ENCODE measurements at regions not wholly inside any gene's neighbourhood (a gene's known extent, or its start where the extent isn't known, plus 50 kb on each side); places are given as distances from the start of the nearest gene placed in this dataset.

DNA sequence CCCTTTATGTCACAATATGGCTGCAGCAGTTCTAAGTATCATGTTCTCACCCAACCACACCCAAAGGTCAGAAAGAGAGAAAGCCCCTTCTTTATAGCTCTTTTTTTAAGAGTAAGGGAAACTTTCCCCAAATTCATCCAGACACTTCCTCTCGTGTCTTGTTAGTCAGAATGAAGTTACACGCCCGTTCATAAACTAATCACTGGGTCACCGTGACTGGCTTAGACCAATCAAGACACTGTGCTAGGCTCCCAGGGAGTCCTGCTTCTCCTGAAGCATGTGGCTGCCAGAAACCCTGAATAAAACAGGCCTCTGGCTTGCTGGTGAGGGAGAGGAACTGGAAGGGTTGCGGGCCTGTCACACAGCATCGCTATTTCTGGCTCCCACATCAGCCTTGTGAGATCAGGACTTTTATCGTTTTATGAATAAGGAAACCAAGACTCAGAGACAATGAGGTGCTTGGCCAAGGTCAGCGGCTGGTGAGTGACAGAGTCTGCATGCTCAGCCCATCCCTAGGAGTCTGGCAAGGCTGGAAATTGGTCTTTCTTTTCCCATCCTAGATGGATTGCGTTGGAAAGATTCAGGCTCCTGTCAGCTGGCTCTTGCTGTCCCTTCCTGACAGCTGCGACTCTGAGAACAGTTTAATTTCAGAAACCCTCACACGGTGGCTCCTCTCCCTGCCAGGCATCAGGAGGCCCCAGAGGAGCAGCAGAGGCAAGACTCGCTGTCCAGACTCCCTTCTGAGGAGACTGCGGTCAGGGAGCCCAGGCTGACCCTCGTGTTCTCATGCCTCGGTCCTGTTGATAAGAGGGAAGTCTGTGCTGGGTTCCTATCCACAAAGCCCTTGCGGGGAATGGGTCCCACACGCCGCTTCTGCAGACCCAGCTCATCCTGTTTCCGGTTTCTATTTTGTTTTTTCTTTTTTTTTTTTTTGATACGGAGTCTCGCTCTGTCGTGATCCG lies 104.5 kb upstream of the TAF1B start:
- no peaks in the 10 kb centered on the region for H3K36me3 ChIP-seq
- ATAC-seq (peak; percentile 40 to 48), DNase-seq (no peak)
- H3K27ac ChIP-seq, result peak overlapping the region; percentile 56
- TF ChIP-seq, protein P1, sequence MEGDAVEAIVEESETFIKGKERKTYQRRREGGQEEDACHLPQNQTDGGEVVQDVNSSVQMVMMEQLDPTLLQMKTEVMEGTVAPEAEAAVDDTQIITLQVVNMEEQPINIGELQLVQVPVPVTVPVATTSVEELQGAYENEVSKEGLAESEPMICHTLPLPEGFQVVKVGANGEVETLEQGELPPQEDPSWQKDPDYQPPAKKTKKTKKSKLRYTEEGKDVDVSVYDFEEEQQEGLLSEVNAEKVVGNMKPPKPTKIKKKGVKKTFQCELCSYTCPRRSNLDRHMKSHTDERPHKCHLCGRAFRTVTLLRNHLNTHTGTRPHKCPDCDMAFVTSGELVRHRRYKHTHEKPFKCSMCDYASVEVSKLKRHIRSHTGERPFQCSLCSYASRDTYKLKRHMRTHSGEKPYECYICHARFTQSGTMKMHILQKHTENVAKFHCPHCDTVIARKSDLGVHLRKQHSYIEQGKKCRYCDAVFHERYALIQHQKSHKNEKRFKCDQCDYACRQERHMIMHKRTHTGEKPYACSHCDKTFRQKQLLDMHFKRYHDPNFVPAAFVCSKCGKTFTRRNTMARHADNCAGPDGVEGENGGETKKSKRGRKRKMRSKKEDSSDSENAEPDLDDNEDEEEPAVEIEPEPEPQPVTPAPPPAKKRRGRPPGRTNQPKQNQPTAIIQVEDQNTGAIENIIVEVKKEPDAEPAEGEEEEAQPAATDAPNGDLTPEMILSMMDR (IDR thresholded peaks at IDR 0.05), result no peak
- H3K9me3 ChIP-seq, result peaks cover 11% of the 10 kb centered on the region
- peak overlapping the region; percentile 45 for H3K4me3 ChIP-seq
- H3K4me1 ChIP-seq, result peaks cover 13% of the 10 kb centered on the region
- intact Hi-C loops (cut with DNase I), result no loop called here
- H3K27me3 ChIP-seq (ENCODE audit: low read depth), result no peaks in the 10 kb centered on the region

GRCh38 chr2:9739531-9739964 lies 103.7 kb upstream of the TAF1B start:
- DNase-seq (peak; percentile 58), ATAC-seq (peak; percentile 77 to 83)
- Histone ChIP-seq H3K4me3 (peak overlapping the region; percentile 45), H3K27me3 (ENCODE audit: low read depth) (no peaks in the 10 kb centered on the region), H3K27ac (peak overlapping the region; percentile 56), H3K36me3 (no peaks in the 10 kb centered on the region), H3K9me3 (peaks cover 7% of the 10 kb centered on the region), H3K4me1 (peaks cover 13% of the 10 kb centered on the region)
- intact Hi-C loops (cut with DNase I), result no loop called here
- TF ChIP-seq, protein P1 (IDR thresholded peaks at IDR 0.05), result no peak

GRCh38 chr2:9740382-9741073 lies 102.7 kb upstream of the TAF1B start:
- Histone ChIP-seq H3K9me3 (no peaks in the 10 kb centered on the region), H3K4me1 (peaks cover 13% of the 10 kb centered on the region), H3K36me3 (no peaks in the 10 kb centered on the region), H3K27me3 (ENCODE audit: low read depth) (no peaks in the 10 kb centered on the region), H3K4me3 (no peak overlapping the region), H3K27ac (no peak overlapping the region)
- TF ChIP-seq, protein P1 (IDR thresholded peaks at IDR 0.05), result no peak
- ATAC-seq, result no peak
- DNase-seq, result no peak
- intact Hi-C loops (cut with DNase I), result no loop called here

- Histone ChIP-seq H3K9me3 (no peaks in the 10 kb centered on the region), H3K36me3 (no peaks in the 10 kb centered on the region), H3K27me3 (ENCODE audit: low read depth) (no peaks in the 10 kb centered on the region), H3K4me1 (peaks cover 13% of the 10 kb centered on the region), H3K27ac (no peak overlapping the region), H3K4me3 (no peak overlapping the region)
- DNase-seq (no peak), ATAC-seq (no peak)
- intact Hi-C loops (cut with DNase I), result no loop called here
- TF ChIP-seq, protein P1 (IDR thresholded peaks at IDR 0.05), result no peak
These were observed 102.2 kb upstream of the TAF1B start for GRCh38 chr2:9741110-9741509.

- TF ChIP-seq, protein P1 (IDR thresholded peaks at IDR 0.05), result no peak
- Histone ChIP-seq H3K36me3 (no peaks in the 10 kb centered on the region), H3K27ac (no peak overlapping the region), H3K4me3 (no peak overlapping the region), H3K27me3 (ENCODE audit: low read depth) (no peaks in the 10 kb centered on the region), H3K4me1 (peaks cover 13% of the 10 kb centered on the region), H3K9me3 (no peaks in the 10 kb centered on the region)
- ATAC-seq, result no peak
- no peak for DNase-seq
- intact Hi-C loops (cut with DNase I), result no loop called here
These were observed 100.7 kb upstream of the TAF1B start for GRCh38 chr2:9742601-9743000.
